OCI-LY1 (cell line): ENCODE measurements at regions not wholly inside any gene's neighbourhood (a gene's known extent, or its start where the extent isn't known, plus 50 kb on each side); places are given as distances from the start of the nearest gene placed in this dataset.

ENCODE experiments used
- H2AFZ ChIP-seq: fragments of 200-600 bp; sonication (generic), shearing (Covaris generic); 2 replicates; pipeline ENCODE4 v1.6.0; 2014; ENCODE audit warnings: antibody characterized with exemption, mild to moderate bottlenecking, low read length
- H3F3A ChIP-seq: fragments of 200-600 bp; sonication (generic), shearing (Covaris generic); 2 replicates; pipeline ENCODE4 v1.6.0; 2014; ENCODE audit warnings: mild to moderate bottlenecking, antibody characterized with exemption, low read length, moderate library complexity; ENCODE audit not compliant: insufficient read depth
- H3K27ac ChIP-seq: fragments of 200-600 bp; sonication (generic); 2 replicates; pipeline ENCODE4 v1.5.1; 2014; ENCODE audit warnings: low read length, mixed run types, mild to moderate bottlenecking, low read depth; ENCODE audit not compliant: poor library complexity, severe bottlenecking
- H3K27me3 ChIP-seq: fragments of 200-600 bp; sonication (generic); 2 replicates; pipeline ENCODE4 v1.6.0; 2014; ENCODE audit warnings: antibody characterized with exemption, mild to moderate bottlenecking, low read length, moderate library complexity; ENCODE audit not compliant: insufficient read depth
- H3K36me3 ChIP-seq: fragments of 200-600 bp; sonication (generic); 2 replicates; pipeline ENCODE4 v1.6.1; 2014; ENCODE audit warnings: mild to moderate bottlenecking, antibody characterized with exemption, low read length, moderate library complexity, mixed read lengths; ENCODE audit not compliant: insufficient read depth
- H3K4me1 ChIP-seq: fragments of 200-600 bp; sonication (generic); 2 replicates; pipeline ENCODE4 v1.5.1; 2014; ENCODE audit warnings: mild to moderate bottlenecking, low read length, moderate library complexity; ENCODE audit not compliant: insufficient read depth, severe bottlenecking
- H3K4me2 ChIP-seq: fragments of 200-600 bp; sonication (generic), shearing (Covaris generic); 2 replicates; pipeline ENCODE4 v1.6.1; 2014; ENCODE audit warnings: low read length
- H3K4me3 ChIP-seq: fragments of 200-600 bp; sonication (generic); 2 replicates; pipeline ENCODE4 v1.5.1; 2014; ENCODE audit warnings: low read length, low read depth, mild to moderate bottlenecking, mixed read lengths; ENCODE audit not compliant: poor library complexity, severe bottlenecking
- H3K79me2 ChIP-seq: fragments of 200-600 bp; shearing (Covaris generic); 2 replicates; pipeline ENCODE4 v1.6.1; 2016; ENCODE audit warnings: mixed run types, low read length, mixed read lengths; ENCODE audit not compliant: insufficient read depth
- H3K9ac ChIP-seq: fragments of 200-600 bp; sonication (generic), shearing (Covaris generic); 2 replicates; pipeline ENCODE4 v1.6.1; 2014; ENCODE audit warnings: mild to moderate bottlenecking, low read length, mixed read lengths
- H3K9me2 ChIP-seq: fragments of 200-600 bp; sonication (generic), shearing (Covaris generic); 2 replicates; pipeline ENCODE4 v1.6.1; 2014; ENCODE audit warnings: low read depth, mild to moderate bottlenecking, low read length, mixed read lengths
- H3K9me3 ChIP-seq: fragments of 200-600 bp; shearing (Covaris generic); 2 replicates; pipeline ENCODE4 v1.6.1; 2014; ENCODE audit warnings: low read length, mixed read lengths
- H4K20me1 ChIP-seq: fragments of 200-600 bp; sonication (generic), shearing (Covaris generic); 2 replicates; pipeline ENCODE4 v1.6.0; 2016; ENCODE audit warnings: mild to moderate bottlenecking, low read length; ENCODE audit not compliant: insufficient read depth
- EZH2 ChIP-seq: fragments of 200-600 bp; sonication (generic), shearing (Covaris generic); IDR thresholded peaks from 2 replicates; pipeline ENCODE4 v1.8.0; 2017; ENCODE audit warnings: borderline replicate concordance, mixed run types, mild to moderate bottlenecking, antibody characterized with exemption, low read length, moderate library complexity, mixed read lengths
- TF ChIP-seq, protein P1 (sequence below): fragments of 200-600 bp; sonication (generic), shearing (Covaris generic); IDR thresholded peaks from 2 replicates; pipeline ENCODE4 v1.5.1; 2017; ENCODE audit warnings: mild to moderate bottlenecking, antibody characterized with exemption, low read length, moderate library complexity, mixed read lengths

DNA sequence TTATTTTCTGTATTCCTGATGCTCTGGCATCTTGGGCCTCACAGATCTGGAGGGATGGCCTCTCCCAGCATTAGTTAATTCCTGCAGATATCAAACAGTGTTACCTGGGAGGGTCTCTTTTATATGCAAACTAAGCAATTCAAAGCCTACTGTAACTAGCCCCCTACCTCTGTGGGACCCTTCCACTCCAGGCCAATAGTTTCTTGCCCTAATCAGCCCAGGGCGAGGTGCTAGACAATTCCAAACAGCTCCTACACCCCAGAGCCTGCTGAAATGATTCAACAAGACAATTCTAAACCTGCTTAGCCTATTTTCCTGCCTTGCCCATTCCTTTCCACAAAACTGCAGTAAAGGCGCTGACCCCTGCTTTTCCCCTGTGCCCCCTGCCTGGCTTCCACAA, 106.6 kb upstream of the IGSF10 start:
- Histone ChIP-seq H3K79me2 (no peaks in the 10 kb centered on the region), H3K4me2 (no peak overlapping the region), H3F3A (no peaks in the 10 kb centered on the region), H3K4me1 (no peaks in the 10 kb centered on the region), H2AFZ (no peak overlapping the region), H3K9me2 (no peaks in the 10 kb centered on the region), H4K20me1 (no peaks in the 10 kb centered on the region), H3K36me3 (no peaks in the 10 kb centered on the region), H3K27me3 (no peaks in the 10 kb centered on the region), H3K27ac (no peak overlapping the region), H3K4me3 (no peak overlapping the region), H3K9ac (no peak overlapping the region), H3K9me3 (no peaks in the 10 kb centered on the region)
- TF ChIP-seq EZH2: no peak
- TF ChIP-seq, protein P1, sequence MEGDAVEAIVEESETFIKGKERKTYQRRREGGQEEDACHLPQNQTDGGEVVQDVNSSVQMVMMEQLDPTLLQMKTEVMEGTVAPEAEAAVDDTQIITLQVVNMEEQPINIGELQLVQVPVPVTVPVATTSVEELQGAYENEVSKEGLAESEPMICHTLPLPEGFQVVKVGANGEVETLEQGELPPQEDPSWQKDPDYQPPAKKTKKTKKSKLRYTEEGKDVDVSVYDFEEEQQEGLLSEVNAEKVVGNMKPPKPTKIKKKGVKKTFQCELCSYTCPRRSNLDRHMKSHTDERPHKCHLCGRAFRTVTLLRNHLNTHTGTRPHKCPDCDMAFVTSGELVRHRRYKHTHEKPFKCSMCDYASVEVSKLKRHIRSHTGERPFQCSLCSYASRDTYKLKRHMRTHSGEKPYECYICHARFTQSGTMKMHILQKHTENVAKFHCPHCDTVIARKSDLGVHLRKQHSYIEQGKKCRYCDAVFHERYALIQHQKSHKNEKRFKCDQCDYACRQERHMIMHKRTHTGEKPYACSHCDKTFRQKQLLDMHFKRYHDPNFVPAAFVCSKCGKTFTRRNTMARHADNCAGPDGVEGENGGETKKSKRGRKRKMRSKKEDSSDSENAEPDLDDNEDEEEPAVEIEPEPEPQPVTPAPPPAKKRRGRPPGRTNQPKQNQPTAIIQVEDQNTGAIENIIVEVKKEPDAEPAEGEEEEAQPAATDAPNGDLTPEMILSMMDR: no peak

DNA sequence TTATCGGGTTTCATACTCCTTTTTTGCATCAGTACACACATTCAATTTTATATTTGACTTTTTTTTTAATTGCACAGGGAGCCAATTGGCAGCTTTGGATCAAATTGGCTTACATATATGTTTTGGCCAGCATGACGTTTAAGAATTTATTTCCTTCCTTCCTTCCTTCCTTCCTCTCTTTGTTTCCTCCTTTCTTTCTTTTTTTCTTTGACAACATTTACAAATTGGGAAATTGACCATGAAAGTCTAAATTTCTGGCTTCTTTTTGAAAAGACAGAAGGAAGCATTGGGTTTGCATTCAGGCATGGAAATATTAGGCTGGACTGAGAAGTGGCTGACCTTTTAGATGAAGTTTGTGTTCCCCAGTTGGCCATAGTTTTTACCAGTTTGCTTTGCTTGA, 103.4 kb upstream of the IGSF10 start:
- Histone ChIP-seq H3K9ac (no peak overlapping the region), H3K9me2 (no peaks in the 10 kb centered on the region), H3F3A (no peaks in the 10 kb centered on the region), H3K27me3 (no peaks in the 10 kb centered on the region), H2AFZ (no peak overlapping the region), H3K4me1 (no peaks in the 10 kb centered on the region), H3K9me3 (no peaks in the 10 kb centered on the region), H3K4me2 (no peak overlapping the region), H3K79me2 (no peaks in the 10 kb centered on the region), H3K27ac (no peak overlapping the region), H4K20me1 (no peaks in the 10 kb centered on the region), H3K4me3 (no peak overlapping the region), H3K36me3 (no peaks in the 10 kb centered on the region)
- no peak for TF ChIP-seq EZH2

DNA sequence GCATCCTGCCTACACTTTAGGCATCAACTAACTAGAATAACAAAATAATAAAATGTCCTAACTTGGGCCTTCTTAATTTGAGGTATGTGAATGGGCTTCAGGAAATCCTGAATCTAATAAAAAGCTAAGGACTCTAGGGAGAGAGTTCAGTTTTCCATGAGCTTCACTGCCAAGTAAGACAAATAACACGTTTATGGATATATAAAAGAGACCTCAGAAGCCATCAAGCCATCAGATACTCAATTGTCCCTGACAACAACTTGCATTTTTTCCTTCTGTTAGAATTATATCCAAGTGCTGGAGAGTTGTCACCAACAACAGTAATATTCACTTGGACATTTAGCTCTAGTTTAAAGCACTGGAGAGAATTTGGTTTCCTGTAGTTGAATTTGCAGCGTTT, 102.4 kb upstream of the IGSF10 start:
- Histone ChIP-seq H3F3A (no peaks in the 10 kb centered on the region), H3K27me3 (no peaks in the 10 kb centered on the region), H4K20me1 (no peaks in the 10 kb centered on the region), H3K4me2 (no peak overlapping the region), H3K4me1 (no peaks in the 10 kb centered on the region), H2AFZ (no peak overlapping the region), H3K79me2 (no peaks in the 10 kb centered on the region), H3K9me3 (no peaks in the 10 kb centered on the region), H3K36me3 (no peaks in the 10 kb centered on the region), H3K9me2 (no peaks in the 10 kb centered on the region), H3K4me3 (no peak overlapping the region), H3K9ac (no peak overlapping the region), H3K27ac (no peak overlapping the region)
- no peak for TF ChIP-seq EZH2
- TF ChIP-seq, protein P1: no peak

DNA sequence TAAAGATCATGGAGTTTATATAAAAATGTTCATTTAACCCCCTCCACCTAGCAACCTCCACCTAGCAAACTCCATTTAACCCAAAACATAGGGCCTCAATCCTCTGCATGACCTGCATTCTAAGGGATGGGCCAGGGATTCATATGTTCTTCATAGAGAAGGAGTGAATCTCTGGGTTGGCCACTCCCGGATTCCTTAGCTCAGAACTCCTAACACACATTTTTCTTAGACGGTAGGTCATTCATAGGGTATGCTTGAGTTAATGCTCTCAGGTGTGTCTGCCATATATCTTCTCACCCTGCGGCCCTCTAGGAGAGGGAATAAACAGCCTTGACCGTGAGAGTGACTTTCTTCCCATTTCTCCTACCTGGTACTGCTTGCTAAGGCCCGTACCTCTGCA, 102.0 kb upstream of the IGSF10 start:
- Histone ChIP-seq H3K4me2 (no peak overlapping the region), H3K27ac (no peak overlapping the region), H4K20me1 (no peaks in the 10 kb centered on the region), H2AFZ (no peak overlapping the region), H3K9ac (no peak overlapping the region), H3K27me3 (no peaks in the 10 kb centered on the region), H3K9me2 (no peaks in the 10 kb centered on the region), H3K9me3 (no peaks in the 10 kb centered on the region), H3K4me3 (no peak overlapping the region), H3K36me3 (no peaks in the 10 kb centered on the region), H3F3A (no peaks in the 10 kb centered on the region), H3K4me1 (no peaks in the 10 kb centered on the region), H3K79me2 (no peaks in the 10 kb centered on the region)
- TF ChIP-seq, protein P1: no peak
- no peak for TF ChIP-seq EZH2
